H1 (cell line): ENCODE measurements at regions not wholly inside any gene's neighbourhood (a gene's known extent, or its start where the extent isn't known, plus 50 kb on each side); places are given as distances from the start of the nearest gene placed in this dataset.

Experiments
- GTF2F1 ChIP-seq: IDR thresholded peaks from 2 replicates; pipeline ENCODE4 v1.6.1; 2012; ENCODE audit warnings: low read depth, low read length, improper control_type of control experiment, borderline replicate concordance
- HDAC2 ChIP-seq, 2 experiments: fragments of 300-600 bp in 1 of 2; sonication (generic) in 1 of 2; IDR thresholded peaks; 2 replicates each; pipeline ENCODE4 v1.6.1; 2011 to 2012; ENCODE audit warnings: low read depth in 2 of 2, low read length in 2 of 2, mild to moderate bottlenecking in 2 of 2, moderate library complexity in 2 of 2, borderline replicate concordance in 1 of 2, inconsistent platforms in 1 of 2
- HDAC6 ChIP-seq: IDR thresholded peaks from one replicate; pipeline ENCODE4 v1.7.1; 2012; ENCODE audit warnings: low read depth, mild to moderate bottlenecking, inconsistent platforms, low read length, moderate library complexity
- KDM5A ChIP-seq: fragments of 200-600 bp; IDR thresholded peaks from 2 replicates; pipeline ENCODE4 v1.7.1; 2012; ENCODE audit warnings: mild to moderate bottlenecking, low read length, inconsistent platforms, mixed read lengths
- POLR2A ChIP-seq, 2 experiments: IDR thresholded peaks; 1 replicate in 1 of 2; 2 replicates in 1 of 2; pipeline ENCODE4 v1.6.1; 2011; ENCODE audit warnings: low read depth in 2 of 2, low read length in 2 of 2, mild to moderate bottlenecking in 2 of 2; ENCODE audit errors: control extremely low read depth in 1 of 2
- RAD21 ChIP-seq, 2 experiments: IDR thresholded peaks in 1 of 2; conservative IDR thresholded peaks in 1 of 2; 2 replicates each; pipeline ENCODE4 v1.6.1; 2011; ENCODE audit warnings: low read depth in 2 of 2, low read length in 2 of 2, improper control_type of control experiment in 1 of 2, inconsistent platforms in 1 of 2, mild to moderate bottlenecking in 1 of 2, moderate library complexity in 1 of 2
- RFX5 ChIP-seq: IDR thresholded peaks from 2 replicates; pipeline ENCODE4 v1.6.1; 2011; ENCODE audit warnings: low read depth, low read length, improper control_type of control experiment, borderline replicate concordance
- SIN3A ChIP-seq, 2 experiments: IDR thresholded peaks in 1 of 2; conservative IDR thresholded peaks in 1 of 2; 2 replicates each; pipeline ENCODE4 v1.6.1; 2011 to 2012; ENCODE audit warnings: low read length in 2 of 2, improper control_type of control experiment in 1 of 2, low read depth in 1 of 2, mild to moderate bottlenecking in 1 of 2
- ZNF274 ChIP-seq: IDR thresholded peaks from 2 replicates; pipeline ENCODE4 v1.7.0; 2012; ENCODE audit warnings: low read length, borderline replicate concordance; ENCODE audit errors: extremely low read depth
- TF ChIP-seq, protein P1 (sequence below), 3 experiments: IDR thresholded peaks; 1 replicate in 2 of 3; 2 replicates in 1 of 3; pipeline versions ENCODE4 v1.5.1 to v1.6.1; 2011; ENCODE audit warnings: low read length in 3 of 3, mild to moderate bottlenecking in 3 of 3, inconsistent platforms in 2 of 3, low read depth in 1 of 3, moderate library complexity in 1 of 3; ENCODE audit not compliant: insufficient read depth in 1 of 3; ENCODE audit errors: control extremely low read depth in 1 of 3

DNA sequence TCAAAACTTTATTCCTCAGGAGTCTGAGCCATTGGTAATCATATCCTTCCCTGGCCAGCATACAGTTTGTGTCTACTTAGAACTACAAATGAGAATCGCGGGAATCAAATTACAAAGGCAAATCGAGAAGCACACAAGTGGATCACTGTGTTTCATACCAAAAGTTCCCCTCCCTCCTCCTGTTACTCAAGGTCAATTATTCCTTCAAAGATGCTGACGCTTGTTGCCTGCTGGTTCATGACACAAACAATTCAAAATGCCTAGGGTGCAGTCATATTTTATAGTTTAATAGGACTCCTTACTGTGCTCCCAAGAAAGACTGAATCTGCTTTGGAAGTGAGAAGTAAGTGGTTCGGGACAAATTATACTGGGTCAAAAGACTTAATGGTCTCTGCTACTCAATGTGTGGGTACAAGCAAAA lies 93.0 kb upstream of the PBX1 start:
- TF ChIP-seq SIN3A (conservative IDR thresholded peaks at IDR 0.05 in 1 of 2, IDR thresholded peaks at IDR 0.05 in 1 of 2; ENCODE audit: low read depth in 1 of 2, low read length in 2 of 2) (no peak), HDAC2 (IDR thresholded peaks at IDR 0.05; ENCODE audit: borderline replicate concordance in 1 of 2, low read depth in 2 of 2, low read length in 2 of 2) (no peak), RAD21 (IDR thresholded peaks at IDR 0.05 in 1 of 2, conservative IDR thresholded peaks at IDR 0.05 in 1 of 2; ENCODE audit: low read depth in 2 of 2, low read length in 2 of 2) (no peak), KDM5A (no peak), GTF2F1 (no peak), ZNF274 (no peak), POLR2A (IDR thresholded peaks at IDR 0.05; ENCODE audit: control extremely low read depth in 1 of 2, low read depth in 2 of 2, low read length in 2 of 2) (no peak), RFX5 (no peak), HDAC6 (no peak)
- TF ChIP-seq, protein P1, sequence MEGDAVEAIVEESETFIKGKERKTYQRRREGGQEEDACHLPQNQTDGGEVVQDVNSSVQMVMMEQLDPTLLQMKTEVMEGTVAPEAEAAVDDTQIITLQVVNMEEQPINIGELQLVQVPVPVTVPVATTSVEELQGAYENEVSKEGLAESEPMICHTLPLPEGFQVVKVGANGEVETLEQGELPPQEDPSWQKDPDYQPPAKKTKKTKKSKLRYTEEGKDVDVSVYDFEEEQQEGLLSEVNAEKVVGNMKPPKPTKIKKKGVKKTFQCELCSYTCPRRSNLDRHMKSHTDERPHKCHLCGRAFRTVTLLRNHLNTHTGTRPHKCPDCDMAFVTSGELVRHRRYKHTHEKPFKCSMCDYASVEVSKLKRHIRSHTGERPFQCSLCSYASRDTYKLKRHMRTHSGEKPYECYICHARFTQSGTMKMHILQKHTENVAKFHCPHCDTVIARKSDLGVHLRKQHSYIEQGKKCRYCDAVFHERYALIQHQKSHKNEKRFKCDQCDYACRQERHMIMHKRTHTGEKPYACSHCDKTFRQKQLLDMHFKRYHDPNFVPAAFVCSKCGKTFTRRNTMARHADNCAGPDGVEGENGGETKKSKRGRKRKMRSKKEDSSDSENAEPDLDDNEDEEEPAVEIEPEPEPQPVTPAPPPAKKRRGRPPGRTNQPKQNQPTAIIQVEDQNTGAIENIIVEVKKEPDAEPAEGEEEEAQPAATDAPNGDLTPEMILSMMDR (IDR thresholded peaks at IDR 0.05; ENCODE audit: control extremely low read depth in 1 of 3, insufficient read depth in 1 of 3, low read depth in 1 of 3, low read length in 3 of 3), result no peak
